Mesothelial cell of epicardium (in vitro differentiated cells): ENCODE measurements at regions not wholly inside any gene's neighbourhood (a gene's known extent, or its start where the extent isn't known, plus 50 kb on each side); places are given as distances from the start of the nearest gene placed in this dataset.

Experiments
- DNase-seq, 2 experiments: peaks; one replicate each; pipeline ENCODE4 v3.0.0; 2021; ENCODE audit warnings: low spot score in 2 of 2; ENCODE audit not compliant: unreplicated experiment in 2 of 2
- H3K27ac Mint-ChIP-seq: 2 replicates; pipeline ENCODE4 v1.8.0; 2021; ENCODE audit warnings: mixed read lengths
- H3K27me3 Mint-ChIP-seq: 2 replicates; pipeline ENCODE4 v1.8.0; 2021; ENCODE audit warnings: low read depth, mixed read lengths
- H3K36me3 Mint-ChIP-seq: 2 replicates; pipeline ENCODE4 v1.8.0; 2021; ENCODE audit warnings: mixed read lengths
- H3K4me1 Mint-ChIP-seq: 2 replicates; pipeline ENCODE4 v1.8.0; 2021; ENCODE audit warnings: mixed read lengths
- H3K4me3 Mint-ChIP-seq: 2 replicates; pipeline ENCODE4 v1.8.0; 2021; ENCODE audit warnings: mild to moderate bottlenecking, moderate library complexity, mixed read lengths
- H3K9me3 Mint-ChIP-seq: 2 replicates; pipeline ENCODE4 v1.8.0; 2021; ENCODE audit warnings: mixed read lengths
- TF ChIP-seq, protein P1 (sequence below): fragments of 200-600 bp; sonication (generic); IDR thresholded peaks from one replicate; pipeline ENCODE4 v1.5.0; 2021; ENCODE audit warnings: antibody characterized with exemption; ENCODE audit not compliant: unreplicated experiment

DNA sequence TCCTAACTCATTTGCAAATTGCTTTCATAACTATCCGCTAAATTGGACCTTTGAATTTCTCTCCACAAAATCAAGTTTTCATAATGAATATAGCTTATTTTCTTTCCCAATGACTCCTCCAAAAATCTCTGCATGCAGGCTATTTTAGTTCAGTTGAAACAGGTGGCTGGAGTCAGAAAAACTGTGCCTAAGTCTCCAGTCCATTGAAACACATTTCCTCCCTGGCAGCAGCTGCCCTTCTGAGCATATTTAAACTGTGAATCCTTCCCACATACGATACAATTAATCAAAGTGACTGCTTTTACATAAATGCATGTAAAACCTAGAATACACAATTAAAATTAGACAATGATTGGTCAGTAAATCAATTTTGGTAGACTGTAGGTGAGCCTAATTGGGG, 344.6 kb upstream of the MARCKS start:
- H3K4me1 Mint-ChIP-seq = no peaks in the 10 kb centered on the region
- H3K4me3 Mint-ChIP-seq = no peak overlapping the region
- H3K27me3 Mint-ChIP-seq = no peaks in the 10 kb centered on the region
- no peaks in the 10 kb centered on the region for H3K36me3 Mint-ChIP-seq
- H3K9me3 Mint-ChIP-seq = no peaks in the 10 kb centered on the region
- TF ChIP-seq, protein P1, sequence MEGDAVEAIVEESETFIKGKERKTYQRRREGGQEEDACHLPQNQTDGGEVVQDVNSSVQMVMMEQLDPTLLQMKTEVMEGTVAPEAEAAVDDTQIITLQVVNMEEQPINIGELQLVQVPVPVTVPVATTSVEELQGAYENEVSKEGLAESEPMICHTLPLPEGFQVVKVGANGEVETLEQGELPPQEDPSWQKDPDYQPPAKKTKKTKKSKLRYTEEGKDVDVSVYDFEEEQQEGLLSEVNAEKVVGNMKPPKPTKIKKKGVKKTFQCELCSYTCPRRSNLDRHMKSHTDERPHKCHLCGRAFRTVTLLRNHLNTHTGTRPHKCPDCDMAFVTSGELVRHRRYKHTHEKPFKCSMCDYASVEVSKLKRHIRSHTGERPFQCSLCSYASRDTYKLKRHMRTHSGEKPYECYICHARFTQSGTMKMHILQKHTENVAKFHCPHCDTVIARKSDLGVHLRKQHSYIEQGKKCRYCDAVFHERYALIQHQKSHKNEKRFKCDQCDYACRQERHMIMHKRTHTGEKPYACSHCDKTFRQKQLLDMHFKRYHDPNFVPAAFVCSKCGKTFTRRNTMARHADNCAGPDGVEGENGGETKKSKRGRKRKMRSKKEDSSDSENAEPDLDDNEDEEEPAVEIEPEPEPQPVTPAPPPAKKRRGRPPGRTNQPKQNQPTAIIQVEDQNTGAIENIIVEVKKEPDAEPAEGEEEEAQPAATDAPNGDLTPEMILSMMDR = no peak
- no peak overlapping the region for H3K27ac Mint-ChIP-seq
- no peak for DNase-seq

DNA sequence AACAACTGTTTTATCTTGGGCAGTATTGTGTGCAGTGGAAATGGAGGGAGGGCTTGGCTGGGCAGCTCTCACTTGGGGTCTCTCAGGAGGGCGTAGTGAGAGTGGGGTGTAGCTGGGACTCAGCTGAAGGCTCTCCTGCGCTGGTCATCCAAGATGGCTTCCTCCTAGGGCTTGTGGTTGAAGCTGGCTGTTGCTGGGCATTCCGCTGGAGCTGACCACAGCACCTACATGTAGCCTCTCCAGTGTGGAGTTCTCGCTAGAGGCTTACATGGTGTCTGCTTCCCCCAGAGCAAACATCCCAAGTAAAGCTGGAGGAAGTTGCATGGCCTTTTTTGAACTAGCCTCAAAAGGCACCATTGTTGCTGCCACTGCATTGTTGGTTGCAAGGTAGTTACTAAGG, 344.1 kb upstream of the MARCKS start:
- DNase-seq = no peak
- Mint-ChIP-seq H3K27ac (no peak overlapping the region), H3K4me1 (no peaks in the 10 kb centered on the region), H3K4me3 (no peak overlapping the region), H3K27me3 (no peaks in the 10 kb centered on the region), H3K9me3 (no peaks in the 10 kb centered on the region), H3K36me3 (no peaks in the 10 kb centered on the region)
- TF ChIP-seq, protein P1 = no peak

DNA sequence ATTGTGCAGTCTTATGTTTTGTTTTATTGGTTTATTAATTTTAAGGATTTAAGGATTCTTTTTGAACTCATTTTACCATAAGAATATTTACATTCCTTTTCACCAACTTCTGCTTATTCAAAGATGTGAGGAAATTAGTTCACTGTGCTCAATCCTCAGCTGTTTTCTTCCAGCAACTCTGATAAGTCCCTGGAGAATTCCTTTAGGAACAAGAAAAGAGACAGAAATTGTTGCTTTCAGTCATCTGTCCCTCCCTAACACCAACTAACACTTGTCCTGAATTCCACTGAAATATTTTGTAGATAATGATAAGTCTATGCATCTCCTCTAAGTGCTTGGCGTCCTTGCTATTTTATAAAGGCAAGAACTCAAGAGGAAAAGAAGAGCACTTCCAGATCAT, 334.8 kb upstream of the MARCKS start:
- Mint-ChIP-seq H3K4me1 (peaks cover 13% of the 10 kb centered on the region), H3K27ac (peak overlapping the region; percentile 16), H3K9me3 (no peaks in the 10 kb centered on the region), H3K4me3 (no peak overlapping the region), H3K36me3 (no peaks in the 10 kb centered on the region), H3K27me3 (no peaks in the 10 kb centered on the region)
- TF ChIP-seq, protein P1 = no peak
- DNase-seq = no peak

DNA sequence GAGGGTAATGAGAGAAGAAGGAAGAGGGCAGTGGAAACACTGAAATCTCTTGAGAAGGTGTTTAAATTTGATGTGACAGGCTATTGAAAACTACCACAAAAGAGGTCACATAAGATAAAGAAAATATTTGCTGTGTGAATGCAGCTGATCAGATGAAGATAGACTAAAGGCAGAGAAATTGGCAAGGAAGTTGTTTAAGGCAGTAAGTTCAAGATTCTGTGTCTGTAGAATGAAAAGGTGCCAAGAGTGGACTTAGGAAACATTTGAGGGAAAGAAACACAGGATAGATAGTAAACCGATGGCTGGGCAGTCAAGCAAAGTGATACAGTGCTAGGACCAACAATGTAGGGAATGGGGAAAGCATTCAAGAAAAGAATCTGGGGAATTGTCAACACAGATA, 332.3 kb upstream of the MARCKS start:
- H3K4me1 Mint-ChIP-seq = peaks cover 20% of the 10 kb centered on the region
- no peak for DNase-seq
- no peaks in the 10 kb centered on the region for H3K36me3 Mint-ChIP-seq
- no peak overlapping the region for H3K4me3 Mint-ChIP-seq
- TF ChIP-seq, protein P1 = no peak
- H3K9me3 Mint-ChIP-seq = peaks cover 7% of the 10 kb centered on the region
- no peak overlapping the region for H3K27ac Mint-ChIP-seq
- no peaks in the 10 kb centered on the region for H3K27me3 Mint-ChIP-seq

DNA sequence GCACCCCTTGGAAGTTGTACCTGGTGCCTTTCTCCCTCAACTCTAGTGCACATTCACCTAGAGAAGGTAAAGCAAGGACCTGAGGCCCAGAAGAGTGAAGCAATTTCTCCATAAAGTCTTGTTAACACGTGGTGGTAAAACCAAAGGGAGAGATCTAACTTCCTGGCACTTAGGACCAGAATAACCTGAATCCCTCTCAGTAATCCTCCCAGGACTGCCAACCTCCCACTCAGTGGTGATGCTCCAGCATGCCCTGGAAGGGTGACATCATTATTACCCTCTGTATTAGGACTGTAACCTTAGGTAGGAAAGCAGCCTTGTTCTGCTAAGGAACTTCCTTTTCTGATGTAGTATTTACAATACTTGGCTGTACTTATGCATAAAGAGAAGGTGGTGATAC, 330.6 kb upstream of the MARCKS start:
- Mint-ChIP-seq H3K4me3 (no peak overlapping the region), H3K9me3 (peaks cover 10% of the 10 kb centered on the region), H3K36me3 (no peaks in the 10 kb centered on the region), H3K4me1 (peaks cover 20% of the 10 kb centered on the region), H3K27me3 (no peaks in the 10 kb centered on the region), H3K27ac (no peak overlapping the region)
- TF ChIP-seq, protein P1 = no peak
- DNase-seq = no peak

DNA sequence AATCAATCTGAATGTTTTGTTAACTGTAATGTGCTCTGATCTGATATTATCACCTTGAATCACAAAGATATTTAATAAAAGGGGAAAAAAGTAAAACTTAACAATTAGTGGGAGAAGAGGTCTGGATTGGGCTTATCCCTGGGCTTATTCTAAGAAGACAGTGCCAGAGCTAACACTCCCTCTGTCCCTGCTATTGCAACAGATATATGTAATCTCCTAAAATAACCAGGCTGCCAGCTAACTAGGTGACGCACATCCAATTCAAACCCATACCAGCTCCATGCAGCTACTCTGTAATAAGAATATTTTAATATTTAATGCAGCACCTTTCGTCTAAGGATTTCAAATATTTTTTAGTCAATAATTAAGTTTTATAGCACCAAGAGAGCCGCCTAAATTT, 330.1 kb upstream of the MARCKS start:
- Mint-ChIP-seq H3K4me1 (peaks cover 18% of the 10 kb centered on the region), H3K36me3 (no peaks in the 10 kb centered on the region), H3K27me3 (no peaks in the 10 kb centered on the region), H3K9me3 (peaks cover 10% of the 10 kb centered on the region), H3K4me3 (no peak overlapping the region), H3K27ac (no peak overlapping the region)
- no peak for DNase-seq
- TF ChIP-seq, protein P1 = no peak
